ENCODE measurements at regions not wholly inside any gene's neighbourhood (a gene's known extent, or its start where the extent isn't known, plus 50 kb on each side); places are given as distances from the start of the nearest gene placed in this dataset.

DNA sequence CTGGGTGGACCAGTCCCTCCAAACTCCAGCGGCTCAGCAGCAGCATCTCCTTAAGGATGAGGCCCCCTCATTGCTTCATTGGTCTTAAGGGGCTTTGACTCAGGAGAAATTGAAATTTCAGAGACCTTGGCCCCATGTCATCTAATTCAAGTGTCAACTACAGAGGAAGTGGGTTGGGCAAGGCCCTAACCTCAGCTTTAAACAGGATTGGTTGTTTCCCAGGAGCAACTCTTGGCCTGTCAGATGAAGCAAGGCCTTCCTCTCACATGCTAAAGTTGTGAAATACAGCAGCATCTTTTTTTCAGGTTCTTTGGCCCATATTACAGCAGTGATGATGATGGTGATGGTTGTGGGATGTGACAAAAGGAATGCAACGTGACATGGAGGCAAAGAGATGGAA lies 348.3 kb downstream of the ICE1 start:
- TF ChIP-seq, protein P1, sequence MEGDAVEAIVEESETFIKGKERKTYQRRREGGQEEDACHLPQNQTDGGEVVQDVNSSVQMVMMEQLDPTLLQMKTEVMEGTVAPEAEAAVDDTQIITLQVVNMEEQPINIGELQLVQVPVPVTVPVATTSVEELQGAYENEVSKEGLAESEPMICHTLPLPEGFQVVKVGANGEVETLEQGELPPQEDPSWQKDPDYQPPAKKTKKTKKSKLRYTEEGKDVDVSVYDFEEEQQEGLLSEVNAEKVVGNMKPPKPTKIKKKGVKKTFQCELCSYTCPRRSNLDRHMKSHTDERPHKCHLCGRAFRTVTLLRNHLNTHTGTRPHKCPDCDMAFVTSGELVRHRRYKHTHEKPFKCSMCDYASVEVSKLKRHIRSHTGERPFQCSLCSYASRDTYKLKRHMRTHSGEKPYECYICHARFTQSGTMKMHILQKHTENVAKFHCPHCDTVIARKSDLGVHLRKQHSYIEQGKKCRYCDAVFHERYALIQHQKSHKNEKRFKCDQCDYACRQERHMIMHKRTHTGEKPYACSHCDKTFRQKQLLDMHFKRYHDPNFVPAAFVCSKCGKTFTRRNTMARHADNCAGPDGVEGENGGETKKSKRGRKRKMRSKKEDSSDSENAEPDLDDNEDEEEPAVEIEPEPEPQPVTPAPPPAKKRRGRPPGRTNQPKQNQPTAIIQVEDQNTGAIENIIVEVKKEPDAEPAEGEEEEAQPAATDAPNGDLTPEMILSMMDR (IDR thresholded peaks at IDR 0.05; ENCODE audit: low read length), result no peak
- TF ChIP-seq EZH2 (optimal IDR thresholded peaks at IDR 0.05; ENCODE audit: low read depth, low read length), result no peak

Data from MM.1S (cell line).